Stimulated activated CD4-positive, alpha-beta T cell treated with anti-CD3 and anti-CD28 coated beads, Interleukin-2, amount 100 ng/mL, for 48 hours (primary cell): ENCODE measurements at regions not wholly inside any gene's neighbourhood (a gene's known extent, or its start where the extent isn't known, plus 50 kb on each side); places are given as distances from the start of the nearest gene placed in this dataset.

Experiments used
- DNase-seq, 2 donors: peaks; one replicate each; pipeline ENCODE4 v3.0.0-alpha.2; 2020

- DNase-seq: no peak
Observed at GRCh38 chr2:217749008-217749407, 253.8 kb downstream of the TNS1 start.

GRCh38 chr2:217746808-217747207, 256.0 kb downstream of the TNS1 start:
- no peak for DNase-seq

DNA sequence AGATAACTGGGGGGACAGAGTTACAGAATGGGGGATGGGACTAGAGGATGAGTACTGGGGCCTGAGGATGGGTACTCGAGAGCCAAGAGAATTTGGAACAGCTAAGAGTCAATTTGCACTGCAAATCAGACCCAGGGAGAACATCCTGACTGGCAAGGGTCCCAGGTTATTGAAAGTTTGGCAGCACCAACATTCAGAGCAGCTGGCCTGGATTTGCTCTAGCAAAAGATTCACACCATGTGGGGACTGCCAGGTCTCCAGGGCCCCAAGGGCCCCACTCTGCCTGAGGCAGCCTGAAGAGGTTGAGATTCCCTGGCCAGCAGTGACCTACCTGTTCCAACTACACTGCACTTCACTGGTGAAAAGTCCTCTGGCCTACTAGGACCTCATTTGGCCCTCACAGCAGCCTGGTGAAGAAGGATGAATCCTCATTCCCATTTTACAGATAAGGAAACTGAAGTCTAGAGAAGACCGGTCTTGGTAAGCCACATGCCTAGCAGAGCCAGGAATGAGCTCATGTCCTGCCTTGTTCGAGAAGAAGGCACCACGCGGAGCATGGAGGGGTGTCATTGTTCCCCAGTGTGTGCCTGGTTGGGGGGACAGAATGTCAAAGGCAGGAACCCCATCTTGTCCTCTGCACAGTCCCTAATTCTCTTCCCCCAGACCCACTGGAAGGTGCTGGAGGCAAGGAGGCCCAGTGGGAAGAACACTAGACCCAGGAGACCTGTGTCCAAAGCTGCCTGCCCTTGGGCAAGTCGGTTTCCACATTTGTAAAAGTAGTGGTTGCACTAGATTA, 258.6 kb downstream of the TNS1 start:
- no peak for DNase-seq

DNA sequence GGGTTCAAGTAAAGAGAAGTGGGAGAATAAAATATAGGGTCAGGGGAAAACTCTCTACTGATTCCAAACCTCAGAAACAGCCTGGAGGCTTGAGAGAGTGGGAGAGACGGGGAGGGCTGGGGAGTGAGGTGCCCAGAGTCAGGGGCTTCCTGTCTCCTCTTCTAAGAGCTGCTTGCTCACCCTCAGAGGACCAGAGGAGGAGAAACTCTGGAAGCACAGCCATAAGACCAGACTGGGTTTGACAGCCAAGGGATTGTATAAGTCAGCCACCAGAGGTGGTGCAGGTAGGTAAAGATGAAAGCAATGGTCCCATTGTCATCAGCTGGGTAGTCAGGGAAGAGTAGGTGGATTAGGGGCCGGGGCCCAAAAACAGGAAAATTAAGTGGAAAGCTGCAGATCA, 259.4 kb downstream of the TNS1 start:
- no peak for DNase-seq

DNA sequence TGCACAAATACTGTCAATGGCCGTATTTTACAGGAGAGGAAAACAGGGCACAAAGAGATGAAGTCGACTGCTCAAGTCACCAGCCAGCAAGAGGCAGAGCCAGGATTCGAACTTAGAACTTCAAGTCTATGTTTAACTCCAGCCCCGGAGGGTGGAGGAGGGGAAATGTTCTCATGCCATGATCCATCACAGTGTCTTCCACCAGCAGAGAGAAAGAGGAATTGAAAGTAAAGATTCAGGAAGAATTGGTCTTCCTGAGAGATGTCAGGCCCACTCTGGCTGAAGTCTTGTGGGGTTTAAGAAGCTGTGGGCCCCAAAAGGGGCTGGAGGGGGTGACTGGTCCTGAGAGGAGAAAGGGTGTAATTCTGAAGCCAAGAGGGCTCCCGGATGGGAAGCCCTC, 260.0 kb downstream of the TNS1 start:
- no peak for DNase-seq

DNA sequence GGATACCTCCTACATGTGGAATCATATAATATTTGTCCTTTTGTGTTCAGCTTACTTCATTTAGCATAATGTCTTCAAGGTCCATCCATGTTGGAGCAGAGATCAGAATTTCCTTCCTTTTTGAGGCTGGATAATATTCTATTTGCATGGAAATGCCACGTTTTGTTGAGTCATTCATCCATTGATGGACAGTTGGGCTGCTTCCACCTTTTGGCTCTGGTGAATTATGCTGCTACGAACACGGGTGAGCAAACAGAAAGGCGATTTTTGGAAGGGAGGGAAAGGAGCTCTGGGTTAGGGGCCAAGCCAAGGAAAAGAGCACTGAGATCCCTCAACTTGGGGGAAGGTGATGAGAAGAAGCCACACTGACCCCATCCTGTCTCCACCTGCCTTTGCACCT, 260.5 kb downstream of the TNS1 start:
- no peak for DNase-seq

- DNase-seq: no peak
Observed at GRCh38 chr2:217741381-217741955, 261.3 kb downstream of the TNS1 start.

DNA sequence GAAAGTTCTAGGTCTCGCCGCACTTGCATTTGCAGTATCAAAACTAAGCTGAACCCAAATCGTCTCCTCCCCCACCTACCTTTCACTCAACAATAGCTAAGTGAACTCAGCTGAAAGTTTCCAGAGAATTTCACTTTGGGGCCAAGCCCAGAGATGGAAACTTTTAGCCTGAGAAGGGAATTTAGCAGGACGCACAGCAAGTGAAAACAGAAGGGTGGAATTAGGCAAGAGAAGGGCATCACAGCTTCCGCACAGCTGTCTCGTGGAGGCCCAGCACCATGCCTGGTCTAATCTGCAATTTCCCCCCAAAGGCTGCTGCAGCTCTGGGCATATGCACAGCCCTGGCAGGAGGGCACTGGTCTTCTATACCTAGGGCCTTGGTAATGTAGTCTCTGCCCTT, 262.0 kb downstream of the TNS1 start:
- no peak for DNase-seq

- DNase-seq: no peak
Observed at GRCh38 chr2:217740178-217740577, 262.6 kb downstream of the TNS1 start.

DNA sequence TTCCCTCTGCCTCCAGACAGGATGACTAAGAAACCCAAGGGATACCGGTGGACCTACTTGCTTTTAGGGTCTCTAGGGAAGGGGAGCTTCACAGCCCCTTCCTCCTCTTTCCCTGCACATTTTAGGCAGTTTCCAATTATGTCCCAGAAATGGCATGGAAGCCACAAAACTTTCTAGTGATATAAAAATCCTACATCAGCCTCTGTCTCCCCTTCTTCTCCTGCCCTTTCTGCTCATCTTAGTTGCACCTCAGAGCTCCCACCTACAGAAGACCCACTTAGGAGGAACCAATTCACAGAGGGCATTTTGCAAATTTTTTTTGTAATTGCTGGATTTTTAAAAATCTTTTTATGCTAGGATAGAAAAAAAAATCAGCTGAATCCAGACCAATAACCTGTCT, 263.1 kb downstream of the TNS1 start:
- DNase-seq: no peak

GRCh38 chr2:217738061-217738460, 264.7 kb downstream of the TNS1 start:
- DNase-seq: no peak

DNA sequence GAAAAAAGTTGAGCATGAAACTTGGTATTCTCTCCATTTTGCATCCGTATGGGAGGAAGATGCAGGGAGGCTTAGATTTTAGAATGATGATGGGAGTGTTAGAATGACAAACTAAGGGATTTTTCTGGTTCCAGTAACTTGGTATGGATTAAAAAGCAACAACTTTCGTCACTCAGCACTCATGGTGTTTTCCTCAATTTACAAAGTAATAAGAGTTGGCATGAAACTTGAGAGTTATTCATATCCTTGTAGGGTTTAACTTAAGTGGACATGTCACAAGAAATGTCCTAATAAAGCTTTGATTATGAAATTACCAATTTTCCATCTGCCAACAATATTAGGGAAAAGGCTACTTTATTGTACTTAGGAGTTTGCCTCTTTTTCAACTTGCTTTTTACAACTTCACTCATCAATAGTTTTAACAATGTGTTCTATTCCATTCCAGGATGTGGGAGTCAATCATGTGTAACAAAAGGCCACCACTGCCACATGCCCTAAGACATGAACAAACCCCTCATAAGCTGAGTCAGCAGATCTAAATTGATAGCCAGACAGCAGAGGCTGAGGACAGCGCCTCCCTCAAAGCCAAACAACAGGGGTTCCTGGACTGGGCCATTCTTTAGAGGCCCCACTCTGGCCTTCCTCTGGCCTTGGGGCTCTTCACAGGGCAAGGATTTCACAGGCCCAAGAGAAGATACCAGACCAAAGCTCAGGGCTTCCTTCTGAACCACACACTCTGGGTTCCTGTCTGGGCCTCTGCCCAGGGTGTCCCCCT, 265.8 kb downstream of the TNS1 start:
- no peak for DNase-seq

DNA sequence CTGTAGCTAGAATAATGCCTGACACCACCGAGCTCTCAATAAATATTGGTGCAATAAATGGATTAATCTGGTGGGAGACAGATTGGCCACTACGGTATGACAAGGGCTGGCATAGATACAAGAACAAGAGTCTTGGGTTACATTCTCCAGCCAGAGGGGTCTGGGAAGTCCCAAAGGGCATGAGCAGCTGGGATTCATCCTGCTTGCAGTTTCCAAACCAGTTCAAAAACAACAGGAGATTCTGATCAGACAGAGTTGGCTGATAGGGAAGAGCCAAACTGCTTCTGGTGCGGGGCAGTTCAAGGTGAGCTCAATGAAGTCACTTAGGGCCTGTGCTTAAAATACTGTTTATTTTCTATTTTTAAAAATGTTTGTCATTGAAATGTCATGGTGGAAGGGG, 266.9 kb downstream of the TNS1 start:
- no peak for DNase-seq

- no peak for DNase-seq
Observed at GRCh38 chr2:217735034-217735433, 267.8 kb downstream of the TNS1 start.

DNA sequence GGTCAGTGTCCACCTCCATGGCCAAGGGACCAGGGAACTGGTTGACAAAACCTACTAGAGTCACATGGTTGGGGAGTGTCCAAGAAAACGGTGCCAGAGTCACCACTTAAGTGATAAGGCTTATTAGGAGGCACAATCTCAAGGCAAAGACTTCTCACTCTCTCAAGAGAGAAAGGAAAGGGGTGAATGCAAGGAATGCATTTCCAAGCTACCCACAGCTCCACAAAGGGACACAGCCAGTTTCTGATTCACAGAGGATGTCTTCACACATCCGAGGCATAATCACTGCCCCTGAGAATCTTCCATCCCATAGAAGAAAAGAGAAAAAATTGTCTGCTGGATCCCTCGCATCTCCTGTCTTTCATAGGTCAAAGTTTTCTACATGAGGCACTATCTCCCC, 269.3 kb downstream of the TNS1 start:
- no peak for DNase-seq

DNA sequence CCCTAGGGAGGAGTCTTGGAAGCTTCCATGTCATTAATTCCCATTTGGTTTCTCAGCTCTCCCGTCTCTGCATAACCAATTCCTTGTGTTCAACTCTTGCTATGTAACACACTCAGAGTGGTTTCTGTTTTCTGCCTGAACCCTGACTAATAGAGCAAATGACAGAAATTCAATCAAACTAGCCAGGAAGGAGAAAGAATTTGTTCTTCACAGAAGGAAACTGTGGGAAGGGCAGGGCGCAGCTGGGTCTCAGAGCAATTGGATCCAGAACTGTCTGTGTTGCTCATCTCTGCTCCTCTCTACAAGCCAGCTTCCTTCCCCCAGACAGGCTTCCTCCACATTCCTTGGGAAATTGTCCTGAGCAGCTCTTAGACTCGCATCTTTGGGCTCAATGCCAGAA, 269.8 kb downstream of the TNS1 start:
- DNase-seq: no peak

- DNase-seq: no peak
Observed at GRCh38 chr2:217731805-217732204, 271.0 kb downstream of the TNS1 start.

- no peak for DNase-seq
Observed at GRCh38 chr2:217729421-217730053, 273.3 kb downstream of the TNS1 start.

DNA sequence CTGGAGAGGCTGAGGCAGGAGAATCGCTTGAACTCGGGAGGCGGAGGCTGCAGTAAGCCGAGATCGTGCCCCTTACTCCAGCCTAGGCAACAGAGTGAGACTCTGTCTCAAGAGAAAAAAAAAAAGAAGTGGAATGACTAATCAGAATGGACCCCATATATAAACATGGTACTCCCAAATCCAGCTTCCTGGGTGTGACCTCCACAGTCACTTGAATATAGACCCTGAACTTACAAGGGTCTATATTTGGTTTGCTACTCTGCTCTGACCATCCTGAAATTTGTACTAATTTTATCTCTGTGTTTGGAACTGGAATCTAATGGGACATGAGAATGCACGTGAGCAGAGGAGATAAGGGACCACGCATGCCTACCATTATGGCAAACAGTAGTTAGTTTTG, 275.0 kb downstream of the TNS1 start:
- no peak for DNase-seq

DNA sequence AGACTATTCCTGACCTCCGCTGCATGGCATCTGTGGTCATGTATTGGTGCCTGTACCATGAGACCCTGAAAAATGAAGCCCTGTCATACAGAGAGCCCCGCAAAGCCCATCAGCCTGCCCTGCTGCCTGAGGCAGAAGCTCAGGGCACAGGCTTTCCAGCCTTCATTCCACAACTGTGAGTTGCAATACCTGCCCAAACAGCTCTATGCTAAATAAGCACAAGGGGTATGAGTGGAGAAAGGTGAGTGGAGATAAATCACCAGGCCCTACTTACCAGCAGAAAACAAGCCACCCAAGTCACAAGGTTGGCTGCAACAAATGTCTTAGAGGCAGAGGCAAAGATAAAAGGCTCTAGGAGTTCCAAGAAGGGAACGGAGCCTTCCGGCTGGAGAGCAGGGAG, 277.4 kb downstream of the TNS1 start:
- DNase-seq: no peak

GRCh38 chr2:217724471-217724870, 278.3 kb downstream of the TNS1 start:
- no peak for DNase-seq

GRCh38 chr2:217723981-217724380, 278.8 kb downstream of the TNS1 start:
- DNase-seq: no peak

- DNase-seq: no peak
Observed at GRCh38 chr2:217722883-217723472, 279.8 kb downstream of the TNS1 start.
